GM12891 (cell line): ENCODE measurements at regions not wholly inside any gene's neighbourhood (a gene's known extent, or its start where the extent isn't known, plus 50 kb on each side); places are given as distances from the start of the nearest gene placed in this dataset.

Experiments
- POLR2A ChIP-seq: IDR thresholded peaks from 2 replicates; pipeline ENCODE4 v1.6.1; 2011; ENCODE audit warnings: low read depth, low read length, control low read depth
- POLR2AphosphoS5 ChIP-seq: IDR thresholded peaks from 2 replicates; pipeline ENCODE4 v1.6.1; 2011; ENCODE audit warnings: low read depth, low read length, control low read depth
- SPI1 ChIP-seq: IDR thresholded peaks from 2 replicates; pipeline ENCODE4 v1.6.1; 2011; ENCODE audit warnings: low read depth, low read length, control low read depth
- TAF1 ChIP-seq: IDR thresholded peaks from 2 replicates; pipeline ENCODE4 v1.6.1; 2011; ENCODE audit warnings: low read depth, low read length, control low read depth

GRCh38 chr18:43863180-43863579 is 585.9 kb upstream of the SYT4 start:
- no peak for TF ChIP-seq TAF1
- TF ChIP-seq POLR2A: no peak
- TF ChIP-seq POLR2AphosphoS5: no peak
- no peak for TF ChIP-seq SPI1
